GM19023 (cell line): ENCODE measurements at regions not wholly inside any gene's neighbourhood (a gene's known extent, or its start where the extent isn't known, plus 50 kb on each side); places are given as distances from the start of the nearest gene placed in this dataset.
"Not testable (repeated sequence)": the region's sequence is repeated elsewhere in the genome, so short reads cannot be mapped to it uniquely, and the experiment has no call there.

Source experiments
- ATAC-seq: cut with Tn5 transposase; IDR thresholded peaks from one replicate; pipeline ENCODE4 v1.9.1; 2021; ENCODE audit warnings: mild to moderate bottlenecking, moderate library complexity; ENCODE audit not compliant: unreplicated experiment

DNA sequence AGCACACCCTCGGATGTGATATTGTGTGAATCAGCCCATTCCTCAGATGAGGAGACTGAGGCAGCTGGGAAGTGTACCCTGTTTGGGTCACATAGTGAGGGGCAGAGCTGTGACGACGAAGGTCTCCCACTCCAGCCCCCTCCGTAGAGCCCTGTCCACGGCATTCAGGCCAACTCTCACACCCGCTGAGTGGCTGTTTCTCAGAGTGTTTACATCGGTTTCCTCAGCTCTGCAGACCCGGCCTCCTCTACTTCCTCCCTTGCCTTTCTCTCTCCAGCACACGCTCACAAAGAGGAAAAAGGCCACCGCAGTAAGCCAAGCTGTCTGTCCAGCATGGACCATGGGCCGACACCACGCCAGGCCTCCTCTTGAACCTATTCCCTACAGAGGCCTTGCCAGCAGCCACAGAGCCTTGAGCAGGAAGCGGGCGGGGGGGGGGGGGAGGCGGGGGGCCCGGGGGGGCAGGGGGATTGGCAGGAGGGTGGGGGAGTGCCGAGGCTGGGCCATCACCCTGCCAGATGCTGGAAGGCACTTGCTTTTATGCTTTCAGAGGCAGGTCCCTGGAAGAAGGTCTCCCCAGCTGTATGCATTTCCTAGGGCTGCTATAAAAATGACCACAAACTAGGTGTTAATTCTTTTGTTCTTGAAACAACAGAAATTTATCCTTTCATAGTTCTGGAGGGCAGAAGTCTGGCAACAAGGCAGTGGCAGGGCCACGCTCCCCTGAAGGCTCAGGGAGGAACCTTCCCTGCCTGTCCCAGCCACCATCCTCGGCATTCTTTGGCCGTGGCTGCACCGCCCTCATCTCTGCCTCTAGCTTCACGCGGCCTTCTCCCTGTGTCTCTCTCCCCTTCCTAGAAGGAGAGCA is 178.4 kb downstream of the PSMG1 start:
- no peak for ATAC-seq

DNA sequence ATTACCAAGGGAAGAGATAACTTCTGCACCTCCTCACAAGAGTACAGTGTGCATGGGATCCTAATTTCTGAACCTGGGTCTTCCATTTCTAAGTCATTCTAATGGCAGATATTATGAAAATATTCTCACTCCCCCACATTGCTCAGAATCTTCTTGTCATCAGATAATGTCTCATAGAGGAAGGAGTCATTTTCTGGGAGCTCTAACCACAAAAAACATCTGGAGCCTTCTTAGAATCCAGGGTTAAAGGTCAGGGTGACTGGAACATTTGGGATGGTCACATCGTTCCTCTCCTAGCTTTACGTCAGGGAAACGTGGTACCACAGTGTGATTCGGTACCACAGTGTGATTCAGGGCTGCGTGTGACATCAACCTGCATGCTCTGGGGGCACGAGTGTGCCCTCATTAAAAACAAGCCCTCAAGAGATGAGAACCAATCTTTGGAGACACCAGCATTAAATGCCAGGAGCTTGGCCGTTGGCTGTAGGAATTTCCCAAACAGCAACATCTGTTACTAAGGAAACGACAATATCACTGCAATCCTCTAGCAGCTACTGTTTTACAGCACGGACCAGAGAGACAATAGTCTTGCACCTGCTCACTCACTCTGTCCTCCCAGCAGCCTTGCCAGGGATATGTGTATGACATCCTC is 179.1 kb downstream of the PSMG1 start:
- ATAC-seq, result no peak

DNA sequence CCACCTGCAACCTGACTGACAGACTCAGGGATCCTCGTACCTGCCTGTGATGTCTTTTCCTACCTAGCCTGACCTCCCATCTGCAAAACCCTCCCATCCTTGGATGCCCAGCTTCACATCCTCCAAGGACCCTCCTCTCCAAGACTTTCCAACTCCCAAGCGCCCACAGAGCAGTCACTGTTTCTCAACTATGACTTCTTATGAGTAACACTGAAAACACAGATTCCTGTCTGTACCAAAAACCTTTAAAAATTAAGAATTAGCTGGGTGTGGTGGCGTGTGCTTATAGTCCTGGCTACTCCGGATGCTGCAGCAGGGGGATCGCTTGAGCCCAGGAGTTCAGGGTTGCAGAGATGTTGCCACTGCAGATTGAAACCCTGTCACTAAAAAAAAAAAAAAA is 181.9 kb downstream of the PSMG1 start:
- no peak for ATAC-seq

DNA sequence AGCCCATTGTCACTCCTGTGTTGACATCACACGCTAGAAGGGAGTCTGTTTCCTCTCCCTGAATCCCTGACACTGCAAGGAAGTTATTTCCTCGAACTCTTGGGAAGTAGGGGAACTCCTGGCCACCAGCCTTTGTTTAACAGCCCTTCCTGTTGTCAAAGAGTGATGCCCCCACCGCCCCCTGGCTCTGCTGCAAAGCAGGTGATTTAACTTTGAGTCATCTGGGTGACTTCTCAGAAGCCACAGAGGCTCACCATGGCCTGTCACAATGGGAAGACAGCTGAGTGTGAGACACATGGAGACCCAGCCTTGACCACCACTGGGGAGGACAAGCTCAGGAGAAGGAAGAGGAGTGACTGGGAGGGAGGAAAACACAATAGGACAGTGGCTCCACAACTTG is 182.8 kb downstream of the PSMG1 start:
- ATAC-seq, result no peak

- ATAC-seq, result no peak
Observed at GRCh38 chr21:38999161-38999560, 184.1 kb downstream of the PSMG1 start.

GRCh38 chr21:38998281-38998680 is 185.0 kb downstream of the PSMG1 start:
- ATAC-seq, result not testable (repeated sequence)

DNA sequence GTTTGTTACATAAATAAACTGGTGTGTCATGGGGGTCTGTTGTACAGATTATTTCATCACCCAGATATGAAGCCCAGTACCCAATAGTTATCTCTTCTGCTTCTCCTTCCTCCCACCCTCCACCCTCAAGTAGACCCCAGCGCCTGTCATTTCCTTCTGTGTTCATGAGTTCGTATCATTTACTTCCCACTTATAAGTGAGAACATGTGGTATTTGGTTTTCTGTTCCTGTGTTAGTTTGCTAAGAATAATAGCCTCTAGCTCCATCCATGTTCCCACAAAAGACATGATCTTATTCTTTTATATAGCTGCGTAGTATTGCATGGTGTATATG is 185.4 kb downstream of the PSMG1 start:
- ATAC-seq, result not testable (repeated sequence)

GRCh38 chr21:38997051-38997842 is 186.0 kb downstream of the PSMG1 start:
- no peak for ATAC-seq

- ATAC-seq, result no peak
Observed at GRCh38 chr21:38996355-38996754, 186.9 kb downstream of the PSMG1 start.

- ATAC-seq, result no peak
Observed at GRCh38 chr21:38995731-38996130, 187.5 kb downstream of the PSMG1 start.

GRCh38 chr21:38995071-38995669 is 188.1 kb downstream of the PSMG1 start:
- no peak for ATAC-seq

DNA sequence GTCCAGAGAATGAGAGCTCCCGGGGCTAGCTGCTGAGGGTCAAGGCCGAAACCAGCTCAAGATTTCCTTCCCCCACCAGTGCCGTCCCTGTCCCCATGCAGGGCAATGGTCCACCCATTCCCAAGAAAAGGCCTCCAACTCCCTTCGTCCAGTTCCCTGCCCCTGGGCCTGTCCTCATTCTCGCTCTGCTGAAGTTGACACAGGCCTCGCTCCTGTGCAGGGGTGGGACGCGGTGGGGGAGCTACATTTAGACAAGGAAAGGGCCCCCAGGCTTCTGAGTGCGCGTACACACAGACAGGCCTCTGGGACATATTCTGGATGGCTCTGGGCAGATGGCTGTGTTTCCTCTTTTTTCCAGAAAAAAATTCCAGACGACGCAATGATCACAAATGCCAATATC is 188.3 kb downstream of the ETS2 start:
- no peak for ATAC-seq

GRCh38 chr21:38993561-38993960 is 187.8 kb downstream of the ETS2 start:
- no peak for ATAC-seq

DNA sequence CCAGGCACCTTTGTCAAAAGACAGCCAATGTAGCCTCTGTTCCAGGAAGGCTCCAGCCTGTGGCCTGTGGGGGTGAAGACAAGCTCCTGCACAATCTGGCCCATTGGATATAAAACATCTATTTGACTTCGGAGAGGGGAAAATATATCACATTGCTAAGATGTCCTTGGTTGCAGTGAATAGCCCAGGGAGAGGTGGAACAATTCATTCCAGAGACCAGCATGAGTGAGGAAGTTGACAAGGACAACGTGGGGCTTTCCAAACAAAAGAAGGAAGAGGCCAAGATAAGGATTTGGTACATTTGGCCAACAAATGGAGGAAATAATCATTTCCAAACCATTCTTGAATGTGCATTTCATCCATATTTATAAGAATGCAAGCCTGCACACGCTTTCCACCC is 187.0 kb downstream of the ETS2 start:
- ATAC-seq, result no peak

- no peak for ATAC-seq
Observed at GRCh38 chr21:38990424-38990794, 184.7 kb downstream of the ETS2 start.

DNA sequence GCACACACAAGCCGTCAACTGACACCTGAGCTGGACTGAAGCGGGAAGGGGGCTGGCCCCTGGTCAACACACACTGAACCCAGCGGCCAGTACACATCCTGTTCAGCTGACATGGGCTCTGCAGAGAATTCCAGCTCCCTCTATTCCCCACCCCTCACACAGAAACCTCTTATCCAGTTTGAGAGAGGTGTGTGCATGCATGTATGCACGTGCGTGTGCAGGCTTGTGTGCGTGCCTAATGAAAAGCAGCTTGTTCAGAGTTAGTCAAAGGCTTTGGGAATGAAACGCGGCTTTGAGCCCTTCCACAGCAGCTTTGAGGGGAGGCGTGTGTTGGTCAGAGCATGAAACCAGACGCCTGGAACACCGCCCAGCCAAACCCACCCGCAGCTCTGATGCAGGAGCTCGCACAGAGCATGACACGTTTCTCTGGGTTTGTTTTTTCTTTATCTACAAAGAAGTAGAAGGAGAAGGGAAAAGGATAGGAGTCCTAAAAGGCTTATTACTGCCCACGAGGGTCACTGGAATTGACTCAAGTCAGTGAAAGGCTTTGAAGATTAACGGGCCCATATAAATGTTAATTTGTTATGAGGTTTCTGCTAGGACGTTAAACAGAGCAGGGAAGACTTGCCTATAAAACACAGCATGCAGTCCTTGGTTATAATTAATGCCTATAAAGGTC is 184.2 kb downstream of the ETS2 start:
- ATAC-seq, result no peak

GRCh38 chr21:38989379-38989744 is 183.6 kb downstream of the ETS2 start:
- no peak for ATAC-seq

GRCh38 chr21:38988509-38989378 is 183.0 kb downstream of the ETS2 start:
- no peak for ATAC-seq

DNA sequence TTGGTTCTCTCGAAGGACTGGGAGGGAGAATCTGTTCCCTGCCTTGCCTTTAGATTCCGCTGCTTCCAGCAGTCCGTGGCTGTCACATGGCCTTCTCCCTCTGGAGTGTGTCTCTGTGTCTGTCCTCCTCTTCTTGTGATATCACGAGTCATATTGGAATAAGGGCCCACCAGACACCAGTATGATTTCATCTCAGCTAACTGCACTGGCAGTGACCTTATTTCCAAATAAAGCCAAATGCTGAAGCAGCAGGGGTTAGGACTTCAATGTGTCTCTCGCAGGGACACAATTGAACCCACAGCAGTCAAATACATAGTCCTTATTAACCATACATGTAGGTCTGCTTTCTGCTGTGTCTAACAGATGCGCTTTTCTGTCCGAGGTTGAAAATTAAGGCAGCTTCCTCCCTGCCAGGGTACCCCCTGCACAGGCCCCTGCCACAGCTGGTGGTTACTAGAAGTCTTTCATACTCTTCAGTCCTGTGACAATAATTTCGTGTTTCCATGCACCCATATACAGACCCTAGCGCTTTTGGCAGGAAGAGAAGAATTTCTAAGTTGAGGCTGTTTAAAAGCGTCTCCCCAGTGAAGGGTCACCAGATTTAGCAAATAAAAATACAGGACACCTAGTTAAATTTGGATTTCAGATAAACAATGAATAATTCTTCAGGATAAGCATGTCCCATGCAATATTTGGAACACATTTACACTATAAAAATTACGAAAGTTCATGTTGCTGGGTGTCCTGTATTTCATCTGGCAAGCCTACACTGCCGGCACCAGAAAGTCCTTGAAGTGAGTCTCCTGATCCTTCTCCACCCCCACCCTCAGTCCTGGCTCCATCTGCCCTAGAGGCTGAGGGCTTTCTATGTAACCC is 182.1 kb downstream of the ETS2 start:
- no peak for ATAC-seq
